ENCODE measurements at regions not wholly inside any gene's neighbourhood (a gene's known extent, or its start where the extent isn't known, plus 50 kb on each side); places are given as distances from the start of the nearest gene placed in this dataset.

GRCh38 chr1:64337926-64338325 lies 132.0 kb upstream of the CACHD1 start (continued):
- no peak for TF ChIP-seq ZNF639 (CRISPR knock-in tag; conservative IDR thresholded peaks at IDR 0.05 in 1 of 2, IDR thresholded peaks at IDR 0.05 in 1 of 2)
- TF ChIP-seq PML (IDR thresholded peaks at IDR 0.05; ENCODE audit: low read length): no peak
- no peak for TF ChIP-seq SFPQ (IDR thresholded peaks at IDR 0.05; ENCODE audit: low read depth, low read length)
- no peak for TF ChIP-seq ZNF212 (CRISPR knock-in tag; IDR thresholded peaks at IDR 0.05)
- TF ChIP-seq ZNF175 (CRISPR knock-in tag; IDR thresholded peaks at IDR 0.05; ENCODE audit: low read depth): no peak
- no peak for TF ChIP-seq ZC3H4 (CRISPR knock-in tag; IDR thresholded peaks at IDR 0.05; ENCODE audit: borderline replicate concordance)
- TF ChIP-seq GABPB1 (CRISPR knock-in tag; IDR thresholded peaks at IDR 0.05): no peak

- no peak overlapping the region for H3K27ac ChIP-seq (ENCODE audit: extremely low read depth, low read depth, low read length)
- no peaks in the 10 kb centered on the region for H3K36me3 ChIP-seq (ENCODE audit: control insufficient read depth, insufficient read depth, low read length)
- no peaks in the 10 kb centered on the region; the same call in 1 of the 2 replicates for H4K20me1 ChIP-seq (replicated peaks; ENCODE audit: control insufficient read depth, insufficient read depth, low read length)
- H3K79me2 ChIP-seq (ENCODE audit: control insufficient read depth, insufficient read depth, low read length): no peaks in the 10 kb centered on the region
- intact Hi-C loops (cut with micrococcal nuclease): no loop called here
- H2AFZ ChIP-seq (ENCODE audit: low read depth, low read length): no peak overlapping the region
- H3K4me3 ChIP-seq: no peak overlapping the region
- no TSS peak for BruUV-seq (replicated peaks)
- FAIRE-seq: no peak
- WGBS (ENCODE audit: insufficient coverage, low coverage, missing lambda C conversion rate): 0% methylated on average over 2 of the region's 2 CpGs
- no peak overlapping the region for H3K4me2 ChIP-seq (ENCODE audit: insufficient read depth, low read length)
- ChIA-PET POLR2A (interaction anchor here (0.6 kb wide), 1 partner anchor 562 kb away, joined by 3 read pairs; no protein-coding TSS in a partner anchor), CTCF (ENCODE audit: low intra/inter-chr PET ratio) (no interaction called here)
- TF ChIP-seq TOE1 (IDR thresholded peaks at IDR 0.05; ENCODE audit: borderline replicate concordance) (no peak), TOE1 (CRISPR knock-in tag; IDR thresholded peaks at IDR 0.05; ENCODE audit: borderline replicate concordance, low read depth) (no peak), SPI1 (IDR thresholded peaks at IDR 0.05; ENCODE audit: borderline replicate concordance, low read depth, low read length) (0 out of 2 replicates have a peak, but pooled peaks have one; percentile 12), FOSL1 (tag; conservative IDR thresholded peaks at IDR 0.05) (no peak)
- no peaks in the 10 kb centered on the region for H3K27me3 ChIP-seq (ENCODE audit: control insufficient read depth in 2 of 2, insufficient read depth in 2 of 2, low read length in 2 of 2)
- H3K9ac ChIP-seq (ENCODE audit: insufficient read depth in 1 of 2, low read depth in 2 of 2, low read length in 2 of 2): no peak overlapping the region
- H3K9me1 ChIP-seq (ENCODE audit: control insufficient read depth, insufficient read depth, low read length): no peaks in the 10 kb centered on the region
- in situ Hi-C loops (cut with MboI): no loop called here
- DNase-seq (ENCODE audit: extremely low read depth in 1 of 4, low spot score in 3 of 4): no peak
- no peaks in the 10 kb centered on the region; a peak in 1 of 5 replicates for H3K4me1 ChIP-seq (replicated peaks in 1 of 2; ENCODE audit: control insufficient read depth in 2 of 2, insufficient read depth in 2 of 2, low read length in 2 of 2)
- no peaks in the 10 kb centered on the region for H3K9me3 ChIP-seq (replicated peaks; ENCODE audit: control insufficient read depth, insufficient read depth, low read depth, low read length)
- no peak for ATAC-seq
Observed at GRCh38 chr1:64340361-64340760, 129.6 kb upstream of the CACHD1 start.

Data from K562 (cell line).